Dedifferentiated amniotic fluid mesenchymal stem cell (primary cell): ENCODE measurements at regions not wholly inside any gene's neighbourhood (a gene's known extent, or its start where the extent isn't known, plus 50 kb on each side); places are given as distances from the start of the nearest gene placed in this dataset.
A peak's percentile ranks its signal among the peaks of the same experiment; 100 is the strongest.

Experiments used
- DNase-seq: peaks from one replicate; pipeline ENCODE4 v3.0.0-alpha.2; 2016; ENCODE audit errors: extremely low spot score

DNA sequence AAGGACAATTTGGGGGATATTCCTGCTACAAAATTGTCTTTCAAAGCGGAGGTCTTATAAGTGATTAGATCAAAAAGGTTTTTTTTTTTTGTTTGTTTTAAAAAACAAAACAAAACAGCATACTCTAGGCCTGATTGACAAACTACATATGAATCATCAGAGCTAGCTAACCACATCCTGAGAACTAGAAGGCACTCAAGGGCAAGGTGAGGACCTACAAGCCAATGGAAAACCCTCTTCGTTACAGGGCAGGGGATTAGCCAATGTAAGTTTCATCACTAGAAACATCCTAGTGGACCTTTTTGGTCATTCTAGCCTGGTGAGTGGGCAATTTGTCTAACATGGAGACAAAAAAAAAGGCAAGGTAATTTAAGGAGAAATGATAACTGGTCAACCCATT is 428.6 kb downstream of the RFC3 start:
- no peak for DNase-seq

- DNase-seq: no peak
Measured at GRCh38 chr13:34247596-34247995, 429.6 kb downstream of the RFC3 start.

GRCh38 chr13:34249546-34250039 is 431.6 kb downstream of the RFC3 start:
- no peak for DNase-seq

- no peak for DNase-seq
Measured at GRCh38 chr13:34250151-34250670, 432.3 kb downstream of the RFC3 start.

DNA sequence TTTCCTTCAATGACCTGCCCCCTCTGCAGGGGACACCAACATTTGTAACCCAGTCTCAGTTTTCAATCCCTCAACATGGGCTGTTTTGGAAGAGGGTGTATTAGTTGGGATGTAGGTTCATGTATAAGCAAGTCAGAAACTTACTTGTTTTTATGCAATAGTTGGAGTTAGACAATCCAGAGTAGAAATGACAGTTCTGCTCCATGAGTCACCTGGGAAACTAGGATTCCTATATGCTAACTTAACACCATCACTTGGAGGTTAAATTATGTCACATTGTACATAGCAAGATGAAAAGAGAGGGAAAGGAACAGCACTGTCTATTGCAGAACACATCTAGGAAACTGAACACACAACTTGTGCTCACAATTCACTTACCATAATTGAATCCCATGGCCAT is 436.4 kb downstream of the RFC3 start:
- no peak for DNase-seq

GRCh38 chr13:34255711-34256110 is 437.8 kb downstream of the RFC3 start:
- DNase-seq: no peak

- no peak for DNase-seq
Measured at GRCh38 chr13:34256236-34256635, 438.3 kb downstream of the RFC3 start.

DNA sequence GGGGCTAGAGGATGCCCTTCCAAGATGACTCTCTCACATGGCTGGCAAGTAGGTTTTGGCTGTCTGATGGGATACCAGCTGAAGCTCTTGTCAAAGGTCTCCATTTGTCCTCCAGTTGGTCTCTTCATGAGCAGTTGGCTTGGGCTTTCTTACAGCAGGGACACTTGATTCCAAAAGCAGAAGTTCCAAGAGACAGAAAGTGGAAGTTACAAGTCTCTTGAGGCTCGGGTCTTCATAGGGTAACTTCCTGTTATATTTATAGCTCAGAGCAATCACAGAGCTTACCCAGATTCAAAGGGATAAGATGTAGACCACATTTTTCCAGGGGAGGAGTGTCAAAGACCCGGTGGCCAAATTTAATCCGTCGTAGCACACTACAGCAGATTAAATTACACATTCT is 440.0 kb downstream of the RFC3 start:
- DNase-seq: no peak

DNA sequence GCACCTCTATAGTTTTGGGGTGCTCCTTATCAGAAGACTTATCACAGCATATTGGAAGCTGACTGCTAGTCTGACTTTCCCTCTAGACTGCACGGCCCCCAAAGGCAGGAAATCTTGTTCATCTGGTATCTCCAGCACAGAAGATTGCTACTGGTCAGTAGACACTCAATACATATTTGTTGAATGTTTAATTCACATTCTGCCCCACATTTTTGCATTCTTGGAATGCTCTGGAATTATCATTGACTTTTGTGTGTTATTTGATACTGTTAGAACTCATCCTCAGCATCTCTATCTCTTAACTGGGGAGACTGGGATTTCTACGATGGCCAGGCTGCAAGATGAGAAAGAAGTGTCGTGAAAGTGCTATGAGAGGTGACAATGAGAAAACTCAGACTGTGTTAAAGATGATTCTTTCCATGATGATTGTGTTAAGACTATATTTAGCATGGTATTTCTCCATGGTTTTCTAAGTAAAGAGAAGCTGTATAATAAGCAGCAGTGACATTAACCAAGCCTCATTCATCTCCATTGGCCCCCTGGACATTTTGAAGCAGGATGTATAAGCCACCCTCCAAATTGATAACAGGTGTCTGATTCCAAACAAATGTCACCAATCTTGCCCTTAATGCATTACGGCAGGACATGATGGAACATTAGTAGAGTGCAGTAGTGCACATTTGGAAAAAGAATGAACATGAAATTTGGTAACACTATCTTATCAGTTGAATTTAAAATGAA is 440.9 kb downstream of the RFC3 start:
- DNase-seq: no peak

DNA sequence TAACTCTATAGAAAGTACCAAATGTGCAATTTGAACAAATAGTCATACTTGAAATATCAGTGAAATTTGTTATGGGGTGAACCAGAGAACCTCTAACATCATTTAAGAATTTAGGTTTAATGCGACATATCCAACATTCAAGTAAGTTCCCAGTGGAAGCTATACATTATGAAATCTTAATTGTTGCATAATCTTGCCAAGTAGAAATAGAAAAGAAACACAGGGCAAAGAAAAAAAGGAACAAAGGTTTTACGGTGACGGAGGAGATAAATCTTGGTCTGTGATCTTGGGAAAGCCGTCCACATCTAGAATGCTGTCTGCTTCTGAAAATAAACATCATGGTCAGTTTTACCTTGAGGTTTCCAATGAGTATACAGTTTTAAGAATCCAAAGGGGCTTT is 445.7 kb downstream of the RFC3 start:
- no peak for DNase-seq

- DNase-seq: no peak
Measured at GRCh38 chr13:34265046-34265679, 447.2 kb downstream of the RFC3 start.

DNA sequence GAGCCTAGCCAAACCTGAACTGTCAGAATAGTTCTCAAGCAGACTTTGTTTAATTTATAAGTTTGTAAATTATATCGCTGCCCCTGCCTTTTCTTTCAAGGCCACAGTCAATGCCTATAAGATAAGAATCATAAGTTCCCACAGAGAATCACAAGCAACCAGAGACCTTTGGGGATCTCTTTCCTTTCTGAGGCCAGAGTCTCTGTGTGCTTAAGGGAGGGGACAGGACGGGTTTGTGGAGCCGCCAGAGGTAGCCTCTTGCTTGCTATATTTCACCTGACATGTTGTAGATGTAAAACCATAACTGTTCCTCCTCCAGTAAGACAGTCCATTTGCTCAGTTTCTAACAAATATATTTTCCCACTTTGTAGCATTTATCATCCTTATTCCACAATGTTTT is 458.8 kb downstream of the RFC3 start:
- no peak for DNase-seq

DNA sequence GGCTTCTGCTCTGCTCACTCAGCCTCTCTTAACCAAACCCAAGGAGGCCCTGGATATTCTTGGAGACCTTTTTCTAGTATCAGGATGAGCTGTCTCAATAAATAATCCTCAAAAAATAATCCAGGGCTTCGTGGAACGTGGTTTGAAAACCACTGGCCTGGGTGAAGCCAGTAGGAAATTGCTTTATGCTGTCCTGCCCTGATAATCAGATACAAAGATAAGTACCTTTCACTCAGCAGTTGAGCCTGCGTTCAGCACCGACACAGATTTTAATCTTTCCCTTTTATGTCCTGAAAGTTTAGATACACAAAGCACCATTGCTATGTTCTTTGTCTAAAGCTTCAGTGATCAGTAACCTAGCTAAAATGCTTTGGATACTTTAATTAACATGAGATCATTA is 460.0 kb downstream of the RFC3 start:
- DNase-seq: no peak

DNA sequence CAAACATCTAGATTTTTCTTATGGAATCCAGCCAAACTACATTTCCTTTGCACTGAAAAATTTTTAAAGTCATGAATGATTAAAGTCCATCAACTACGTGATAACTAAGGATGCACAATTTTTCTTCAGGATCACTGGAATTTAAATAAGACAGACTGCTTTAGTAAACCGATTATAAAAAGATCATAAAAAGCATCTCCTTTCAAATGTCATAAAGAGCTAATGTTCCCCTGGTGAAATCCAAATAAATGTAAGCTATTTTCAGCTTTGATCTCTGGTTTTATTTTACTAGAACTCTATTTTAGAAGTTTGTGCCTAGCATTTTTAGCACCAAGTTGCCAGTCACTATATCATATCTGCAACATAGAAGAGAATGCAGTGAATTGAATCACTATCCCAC is 460.8 kb downstream of the RFC3 start:
- no peak for DNase-seq

DNA sequence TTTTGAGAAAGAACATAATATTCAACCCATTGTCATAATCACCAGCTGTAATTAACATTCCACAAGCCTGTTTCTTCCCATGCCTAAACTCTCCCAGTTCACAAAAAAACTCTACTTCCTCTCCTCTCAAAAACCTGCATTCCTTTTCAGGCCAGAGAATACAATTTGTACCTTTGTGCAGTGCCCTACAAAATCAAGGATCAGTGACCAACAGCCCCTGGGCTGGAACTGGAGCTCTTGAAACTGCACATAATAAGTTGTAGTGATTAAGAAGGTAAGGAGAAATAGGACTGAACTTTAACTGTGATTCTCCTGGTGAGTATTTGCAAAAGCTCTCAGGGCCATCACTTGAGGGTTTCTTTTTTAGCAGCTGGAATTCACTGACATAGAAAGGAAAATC is 472.7 kb downstream of the RFC3 start:
- DNase-seq: no peak

- DNase-seq: no peak
Measured at GRCh38 chr13:34294483-34295129, 476.7 kb downstream of the RFC3 start.

DNA sequence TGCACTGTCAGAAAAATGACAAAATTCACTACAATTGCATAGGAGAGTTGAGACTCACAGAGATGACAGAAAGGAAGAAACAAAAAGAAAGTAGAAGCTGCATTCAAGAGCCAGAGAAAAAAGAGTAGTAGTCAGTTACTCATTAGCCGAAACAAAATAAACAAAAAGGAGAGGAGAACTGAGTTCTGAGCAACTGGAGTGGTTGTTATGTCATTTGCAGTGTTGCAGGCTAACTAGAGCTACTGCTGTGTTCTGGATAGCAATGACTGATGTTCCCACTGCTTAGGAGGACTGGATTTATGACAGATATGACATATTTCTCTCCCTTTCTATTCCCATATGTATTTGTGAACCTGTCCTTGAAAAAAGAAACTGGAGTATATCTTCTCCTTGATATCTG is 482.6 kb downstream of the RFC3 start:
- no peak for DNase-seq

DNA sequence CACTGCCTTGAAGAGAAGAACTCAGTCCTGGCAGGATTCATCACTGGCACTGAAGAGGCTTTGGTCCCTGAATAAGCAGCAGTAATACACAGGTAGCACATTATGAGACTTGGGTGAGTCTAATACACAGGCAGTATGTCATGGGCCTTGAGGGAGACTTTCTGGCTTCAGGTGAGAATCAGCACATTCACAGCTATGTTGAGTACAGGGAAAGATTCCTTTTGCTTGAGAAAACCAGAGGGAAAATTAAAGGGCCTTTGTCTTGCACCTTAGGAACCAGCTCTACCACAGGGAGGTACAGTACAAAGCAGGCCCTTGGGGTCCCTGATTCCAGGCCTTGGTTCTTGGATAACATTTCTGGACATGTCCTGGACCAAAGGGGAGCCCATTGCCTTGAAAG is 484.6 kb downstream of the RFC3 start:
- no peak for DNase-seq

GRCh38 chr13:34303346-34303745 is 485.4 kb downstream of the RFC3 start:
- no peak for DNase-seq

- no peak for DNase-seq
Measured at GRCh38 chr13:34307607-34308006, 489.7 kb downstream of the RFC3 start.

DNA sequence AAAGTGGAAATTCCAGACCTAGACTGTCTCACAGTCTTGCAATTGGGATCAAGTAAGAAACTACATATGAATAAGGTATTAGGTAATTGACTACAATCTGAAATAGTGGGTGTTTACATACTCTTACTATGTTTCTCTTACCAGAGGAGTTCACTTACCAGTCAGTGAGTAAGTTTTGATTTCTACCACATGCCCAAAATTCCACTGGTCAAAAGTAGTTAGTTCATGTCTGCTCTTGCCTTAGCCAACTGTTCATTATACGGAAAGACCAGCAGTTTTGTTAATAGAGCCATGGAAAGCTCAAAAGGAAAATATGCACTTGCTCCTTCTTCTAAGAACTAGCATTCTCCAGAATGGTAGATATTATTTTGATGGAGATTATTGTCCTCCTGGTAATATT is 490.8 kb downstream of the RFC3 start:
- DNase-seq: peak; percentile 74

DNA sequence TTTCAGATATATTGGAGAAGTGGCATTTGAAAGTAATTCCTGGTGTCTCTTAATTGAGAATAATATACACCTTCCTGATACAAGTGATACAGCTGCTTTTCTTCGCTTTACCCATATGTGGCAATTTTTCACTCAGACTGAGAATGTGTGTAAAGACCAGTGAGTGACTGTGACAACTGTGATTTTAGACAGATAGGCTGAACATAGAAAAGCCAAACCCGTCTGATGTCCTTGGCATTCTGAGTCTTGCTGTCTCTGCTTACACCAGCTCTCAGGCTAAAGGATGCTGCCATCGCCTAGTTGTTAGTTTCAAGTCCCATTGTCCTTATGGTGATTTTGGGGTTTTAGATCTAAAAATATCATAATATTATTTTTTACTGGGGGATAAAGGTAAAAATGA is 492.6 kb downstream of the RFC3 start:
- DNase-seq: no peak

- DNase-seq: no peak
Measured at GRCh38 chr13:34311251-34311650, 493.3 kb downstream of the RFC3 start.
